Activated naive CD8-positive, alpha-beta T cell treated with anti-CD3 and anti-CD28 coated beads, Interleukin-2, amount 10 ng/mL, durations not matched to agents 7 days and 5 days (primary cell): ENCODE measurements at regions not wholly inside any gene's neighbourhood (a gene's known extent, or its start where the extent isn't known, plus 50 kb on each side); places are given as distances from the start of the nearest gene placed in this dataset.

ENCODE experiments used
- ATAC-seq: fragments of 150-1000 bp; cut with Tn5 transposase; one replicate; pipeline ENCODE4 v1.10.0; 2021; ENCODE audit warnings: low read depth, moderate library complexity
- POLR2A ChIA-PET: fragments of 350-600 bp; sonication (Branson Sonifier 250); formaldehyde crosslinking; loops from one replicate; lab custom pipeline; 2021; ENCODE audit warnings: antibody characterized with exemption; lab: Charles Lee
- DNase-seq: peaks from one replicate; pipeline ENCODE4 v3.0.0; 2021
- H3K27ac Mint-ChIP-seq: one replicate; pipeline ENCODE4 v1.8.0; 2022; ENCODE audit warnings: mild to moderate bottlenecking, mixed read lengths
- H3K27me3 Mint-ChIP-seq: one replicate; pipeline ENCODE4 v1.8.0; 2022; ENCODE audit warnings: mild to moderate bottlenecking, moderate library complexity, mixed read lengths
- H3K36me3 Mint-ChIP-seq: one replicate; pipeline ENCODE4 v1.8.0; 2021; ENCODE audit warnings: mild to moderate bottlenecking, mixed read lengths
- H3K4me1 Mint-ChIP-seq: one replicate; pipeline ENCODE4 v1.8.0; 2021; ENCODE audit warnings: mixed read lengths
- H3K4me3 Mint-ChIP-seq: one replicate; pipeline ENCODE4 v1.8.0; 2022; ENCODE audit warnings: mild to moderate bottlenecking, moderate library complexity, mixed read lengths
- H3K9me3 Mint-ChIP-seq: one replicate; pipeline ENCODE4 v1.8.0; 2021; ENCODE audit warnings: mixed read lengths

GRCh38 chr10:125548878-125549277 lies 134.1 kb downstream of the TEX36 start:
- no peak overlapping the region for H3K27ac Mint-ChIP-seq
- POLR2A ChIA-PET, result no interaction called here
- no peaks in the 10 kb centered on the region for H3K27me3 Mint-ChIP-seq
- no peak overlapping the region for H3K4me3 Mint-ChIP-seq
- H3K36me3 Mint-ChIP-seq, result no peaks in the 10 kb centered on the region
- DNase-seq (no peak), ATAC-seq (no peak)
- no peaks in the 10 kb centered on the region for H3K9me3 Mint-ChIP-seq
- H3K4me1 Mint-ChIP-seq, result peaks cover 3% of the 10 kb centered on the region

GRCh38 chr10:125548356-125548755 lies 134.6 kb downstream of the TEX36 start:
- no peak overlapping the region for H3K27ac Mint-ChIP-seq
- ATAC-seq, result no peak
- no peak overlapping the region for H3K4me3 Mint-ChIP-seq
- no peaks in the 10 kb centered on the region for H3K27me3 Mint-ChIP-seq
- no peak for DNase-seq
- H3K36me3 Mint-ChIP-seq, result no peaks in the 10 kb centered on the region
- peaks cover 3% of the 10 kb centered on the region for H3K4me1 Mint-ChIP-seq
- POLR2A ChIA-PET, result no interaction called here
- H3K9me3 Mint-ChIP-seq, result no peaks in the 10 kb centered on the region

- Mint-ChIP-seq H3K36me3 (no peaks in the 10 kb centered on the region), H3K27me3 (no peaks in the 10 kb centered on the region), H3K4me1 (peaks cover 3% of the 10 kb centered on the region), H3K27ac (no peak overlapping the region), H3K4me3 (no peak overlapping the region), H3K9me3 (no peaks in the 10 kb centered on the region)
- POLR2A ChIA-PET, result interaction anchor here (0.6 kb wide), 1 partner anchor 13 kb away, joined by 3 read pairs; no protein-coding TSS in a partner anchor
- no peak for DNase-seq
- ATAC-seq, result no peak
Measured at GRCh38 chr10:125547010-125547650, 135.8 kb downstream of the TEX36 start.

- DNase-seq, result no peak
- no peaks in the 10 kb centered on the region for H3K4me1 Mint-ChIP-seq
- POLR2A ChIA-PET, result no interaction called here
- H3K9me3 Mint-ChIP-seq, result no peaks in the 10 kb centered on the region
- no peaks in the 10 kb centered on the region for H3K36me3 Mint-ChIP-seq
- no peak overlapping the region for H3K4me3 Mint-ChIP-seq
- no peak for ATAC-seq
- H3K27ac Mint-ChIP-seq, result no peak overlapping the region
- no peaks in the 10 kb centered on the region for H3K27me3 Mint-ChIP-seq
Measured at GRCh38 chr10:125543796-125544195, 139.2 kb downstream of the TEX36 start.

GRCh38 chr10:125538947-125539731 lies 143.8 kb downstream of the TEX36 start:
- H3K27ac Mint-ChIP-seq, result no peak overlapping the region
- no peaks in the 10 kb centered on the region for H3K27me3 Mint-ChIP-seq
- H3K9me3 Mint-ChIP-seq, result no peaks in the 10 kb centered on the region
- ATAC-seq (no peak), DNase-seq (no peak)
- H3K4me1 Mint-ChIP-seq, result no peaks in the 10 kb centered on the region
- no peaks in the 10 kb centered on the region for H3K36me3 Mint-ChIP-seq
- H3K4me3 Mint-ChIP-seq, result no peak overlapping the region
- POLR2A ChIA-PET, result no interaction called here

GRCh38 chr10:125536236-125536635 lies 146.7 kb downstream of the TEX36 start:
- Mint-ChIP-seq H3K36me3 (no peaks in the 10 kb centered on the region), H3K9me3 (no peaks in the 10 kb centered on the region), H3K27ac (no peak overlapping the region), H3K4me1 (no peaks in the 10 kb centered on the region), H3K27me3 (no peaks in the 10 kb centered on the region), H3K4me3 (no peak overlapping the region)
- POLR2A ChIA-PET, result no interaction called here
- ATAC-seq (no peak), DNase-seq (no peak)

GRCh38 chr10:125535559-125535958 lies 147.4 kb downstream of the TEX36 start:
- POLR2A ChIA-PET, result no interaction called here
- Mint-ChIP-seq H3K4me3 (no peak overlapping the region), H3K27me3 (no peaks in the 10 kb centered on the region), H3K4me1 (no peaks in the 10 kb centered on the region), H3K9me3 (no peaks in the 10 kb centered on the region), H3K27ac (no peak overlapping the region), H3K36me3 (no peaks in the 10 kb centered on the region)
- ATAC-seq, result no peak
- no peak for DNase-seq

- Mint-ChIP-seq H3K4me1 (no peaks in the 10 kb centered on the region), H3K36me3 (no peaks in the 10 kb centered on the region), H3K4me3 (no peak overlapping the region), H3K27ac (no peak overlapping the region), H3K27me3 (no peaks in the 10 kb centered on the region), H3K9me3 (no peaks in the 10 kb centered on the region)
- DNase-seq (no peak), ATAC-seq (no peak)
- POLR2A ChIA-PET, result interaction anchor here (0.6 kb wide), 1 partner anchor 12 kb away, joined by 3 read pairs; no protein-coding TSS in a partner anchor
Measured at GRCh38 chr10:125534515-125534914, 148.4 kb downstream of the TEX36 start.

- ATAC-seq (no peak), DNase-seq (no peak)
- Mint-ChIP-seq H3K36me3 (no peaks in the 10 kb centered on the region), H3K4me1 (no peaks in the 10 kb centered on the region), H3K27ac (no peak overlapping the region), H3K4me3 (no peak overlapping the region), H3K9me3 (no peaks in the 10 kb centered on the region), H3K27me3 (no peaks in the 10 kb centered on the region)
- POLR2A ChIA-PET, result no interaction called here
Measured at GRCh38 chr10:125533866-125534265, 149.1 kb downstream of the TEX36 start.

GRCh38 chr10:125531465-125531864 lies 151.5 kb downstream of the TEX36 start:
- POLR2A ChIA-PET, result no interaction called here
- H3K36me3 Mint-ChIP-seq, result no peaks in the 10 kb centered on the region
- H3K27me3 Mint-ChIP-seq, result no peaks in the 10 kb centered on the region
- H3K4me3 Mint-ChIP-seq, result no peak overlapping the region
- H3K9me3 Mint-ChIP-seq, result no peaks in the 10 kb centered on the region
- ATAC-seq, result no peak
- H3K27ac Mint-ChIP-seq, result no peak overlapping the region
- no peaks in the 10 kb centered on the region for H3K4me1 Mint-ChIP-seq
- DNase-seq, result no peak

GRCh38 chr10:125523347-125523746 lies 159.6 kb downstream of the TEX36 start:
- POLR2A ChIA-PET, result no interaction called here

GRCh38 chr10:125521721-125522680 lies 161.0 kb downstream of the TEX36 start:
- POLR2A ChIA-PET, result no interaction called here
- Mint-ChIP-seq H3K27me3 (peaks cover 2% of the 10 kb centered on the region), H3K4me3 (no peak overlapping the region), H3K4me1 (no peaks in the 10 kb centered on the region), H3K36me3 (no peaks in the 10 kb centered on the region), H3K27ac (peak overlapping the region; percentile 56), H3K9me3 (no peaks in the 10 kb centered on the region)
- ATAC-seq (no peak), DNase-seq (no peak)

More at GRCh38 chr10:125523347-125523746, 159.6 kb downstream of the TEX36 start:
- Mint-ChIP-seq H3K4me1 (no peaks in the 10 kb centered on the region), H3K36me3 (no peaks in the 10 kb centered on the region), H3K9me3 (no peaks in the 10 kb centered on the region), H3K27me3 (peaks cover 2% of the 10 kb centered on the region), H3K4me3 (no peak overlapping the region), H3K27ac (no peak overlapping the region)
- DNase-seq (no peak), ATAC-seq (no peak)

- Mint-ChIP-seq H3K27ac (no peak overlapping the region), H3K4me3 (no peak overlapping the region)
Measured at GRCh38 chr10:125520968-125521367, 162.0 kb downstream of the TEX36 start.

More at GRCh38 chr10:125520968-125521367, 162.0 kb downstream of the TEX36 start:
- Mint-ChIP-seq H3K9me3 (no peaks in the 10 kb centered on the region), H3K36me3 (no peaks in the 10 kb centered on the region), H3K27me3 (peaks cover 2% of the 10 kb centered on the region), H3K4me1 (no peaks in the 10 kb centered on the region)
- DNase-seq (no peak), ATAC-seq (no peak)
- POLR2A ChIA-PET, result no interaction called here
